Endothelial cell of umbilical vein (primary cell): ENCODE measurements at regions not wholly inside any gene's neighbourhood (a gene's known extent, or its start where the extent isn't known, plus 50 kb on each side); places are given as distances from the start of the nearest gene placed in this dataset.

ENCODE experiments used
- BruUV-seq: library from RNA; stranded (reverse); fragments of 400-500 nt; replicated peaks from 2 replicates; lab custom pipeline; 2021; lab: Mats Ljungman, UMichigan
- CTCF ChIA-PET: fragments of 300-600, 350-600 bp; sonication (Branson Sonifier 250); formaldehyde crosslinking; loops from one replicate; lab custom pipeline; 2021; ENCODE audit warnings: antibody characterized with exemption, inconsistent platforms; lab: Charles Lee
- POLR2A ChIA-PET: fragments of 300-600, 350-600 bp; sonication (Branson Sonifier 250); formaldehyde crosslinking; loops from one replicate; lab custom pipeline; 2021; ENCODE audit warnings: antibody characterized with exemption, inconsistent platforms; lab: Charles Lee
- DNase-seq: peaks from one replicate; pipeline ENCODE4 v3.0.0-alpha.2; 2011; ENCODE audit warnings: low read depth, low spot score
- FAIRE-seq: peaks from 2 replicates; lab custom pipeline; 2011; peaks lifted over from hg19 to GRCh38; lab: Jason Lieb, UNC
- H2AFZ ChIP-seq: 2 replicates; pipeline ENCODE4 v1.6.0; 2012; ENCODE audit warnings: low read depth, low read length, control low read depth, inconsistent platforms
- H3K27ac ChIP-seq: 2 replicates; pipeline ENCODE4 v1.5.1; 2011; ENCODE audit warnings: low read depth, mild to moderate bottlenecking, control low read depth, low read length, moderate library complexity; ENCODE audit not compliant: insufficient read depth
- H3K27me3 ChIP-seq, 2 experiments: 2 replicates each; pipeline versions ENCODE4 v1.6.0 to v1.6.1; 2011; ENCODE audit warnings: low read length in 2 of 2, mixed read lengths in 1 of 2; ENCODE audit not compliant: control insufficient read depth in 2 of 2, insufficient read depth in 2 of 2
- H3K36me3 ChIP-seq, 2 experiments: 2 replicates in 1 of 2; 3 replicates in 1 of 2; pipeline ENCODE4 v1.5.1; 2011; ENCODE audit warnings: low read length in 2 of 2, mild to moderate bottlenecking in 1 of 2, moderate library complexity in 1 of 2; ENCODE audit not compliant: control insufficient read depth in 2 of 2, insufficient read depth in 2 of 2; ENCODE audit errors: extremely low read depth in 1 of 2
- H3K4me1 ChIP-seq: 3 replicates; pipeline ENCODE4 v1.5.1; 2011; ENCODE audit warnings: mild to moderate bottlenecking, low read length; ENCODE audit not compliant: control insufficient read depth, insufficient read depth; ENCODE audit errors: extremely low read depth
- H3K4me2 ChIP-seq: 2 replicates; pipeline ENCODE4 v1.6.1; 2011; ENCODE audit warnings: low read length, control low read depth, mixed read lengths; ENCODE audit not compliant: insufficient read depth
- H3K4me3 ChIP-seq, 3 experiments: fragments of 200-600 bp in 1 of 3; sonication (generic), shearing (Covaris generic) in 1 of 3; replicated peaks in 1 of 3; 2 replicates each; pipeline ENCODE4 v1.5.1; 2011 to 2016; ENCODE audit warnings: control low read depth in 3 of 3, low read length in 3 of 3, mild to moderate bottlenecking in 2 of 3, inconsistent platforms in 1 of 3, low read depth in 1 of 3, moderate library complexity in 1 of 3; ENCODE audit not compliant: insufficient read depth in 1 of 3
- H3K79me2 ChIP-seq: 2 replicates; pipeline ENCODE4 v1.6.0; 2012; ENCODE audit warnings: low read length, inconsistent platforms; ENCODE audit not compliant: control insufficient read depth, insufficient read depth
- H3K9ac ChIP-seq: replicated peaks from 2 replicates; pipeline ENCODE3; 2011; ENCODE audit warnings: low read length, control low read depth; ENCODE audit not compliant: insufficient read depth; ENCODE audit errors: extremely low read depth
- H3K9me1 ChIP-seq: replicated peaks from 3 replicates; pipeline ENCODE4 v1.6.0; 2011; ENCODE audit warnings: mild to moderate bottlenecking, low read length; ENCODE audit not compliant: control insufficient read depth, insufficient read depth; ENCODE audit errors: extremely low read depth
- H3K9me3 ChIP-seq: replicated peaks from 2 replicates; pipeline ENCODE4 v1.5.1; 2012; ENCODE audit warnings: low read length, inconsistent platforms; ENCODE audit not compliant: control insufficient read depth, insufficient read depth
- H4K20me1 ChIP-seq: replicated peaks from 2 replicates; pipeline ENCODE3; 2011; ENCODE audit warnings: mild to moderate bottlenecking, low read length; ENCODE audit not compliant: control insufficient read depth, insufficient read depth; ENCODE audit errors: extremely low read depth
- EZH2 ChIP-seq: IDR thresholded peaks from 2 replicates; pipeline ENCODE4 v1.6.1; 2012; ENCODE audit warnings: borderline replicate concordance, low read depth, mild to moderate bottlenecking, moderate library complexity, low read length, inconsistent platforms; ENCODE audit not compliant: severe bottlenecking
- FOS ChIP-seq: IDR thresholded peaks from 2 replicates; pipeline ENCODE4 v1.6.1; 2011; ENCODE audit warnings: mild to moderate bottlenecking, low read length, moderate library complexity, borderline replicate concordance; ENCODE audit not compliant: insufficient read depth
- GATA2 ChIP-seq: IDR thresholded peaks from 2 replicates; pipeline ENCODE4 v1.7.0; 2011; ENCODE audit warnings: low read depth, mild to moderate bottlenecking, moderate library complexity, mixed read lengths, low read length; ENCODE audit not compliant: insufficient read length, insufficient read depth
- JUN ChIP-seq: IDR thresholded peaks from 2 replicates; pipeline ENCODE4 v1.6.1; 2011; ENCODE audit warnings: borderline replicate concordance, low read depth; ENCODE audit not compliant: insufficient read length, insufficient read depth
- MAX ChIP-seq: IDR thresholded peaks from 2 replicates; pipeline ENCODE4 v1.6.1; 2011; ENCODE audit not compliant: insufficient read depth, insufficient read length
- MYC ChIP-seq: IDR thresholded peaks from one replicate; pipeline ENCODE4 v1.6.1; 2011; ENCODE audit warnings: mild to moderate bottlenecking, low read depth, low read length
- POLR2A ChIP-seq: IDR thresholded peaks from 2 replicates; pipeline ENCODE4 v1.6.1; 2012; ENCODE audit warnings: low read depth, mild to moderate bottlenecking, control low read depth, low read length
- POLR2AphosphoS5 ChIP-seq: IDR thresholded peaks from 2 replicates; pipeline ENCODE4 v1.6.1; 2012; ENCODE audit warnings: low read depth, mild to moderate bottlenecking, control low read depth, low read length, moderate library complexity; ENCODE audit not compliant: insufficient read depth
- dilution Hi-C: fragments of 300-500 bp; cut with MboI; formaldehyde crosslinking; loops from one replicate; pipeline ENCODE4 v1.15.0; 2019; ENCODE audit warnings: low sequenced_read_pairs; ENCODE audit not compliant: extremely low pct_ligation_motif_present
- intact Hi-C: fragments of 100-400 bp; cut with micrococcal nuclease; formaldehyde crosslinking; loops from one replicate; pipeline ENCODE4 v1.10.0; 2022
- TF ChIP-seq, protein P1 (sequence below), 2 donors: IDR thresholded peaks; 1 replicate in 1 of 2; 2 replicates in 1 of 2; pipeline ENCODE4 v1.5.1; 2011; ENCODE audit warnings: low read length in 2 of 2, mild to moderate bottlenecking in 2 of 2, moderate library complexity in 2 of 2, control low read depth in 1 of 2, inconsistent platforms in 1 of 2, low read depth in 1 of 2; ENCODE audit not compliant: insufficient read depth in 1 of 2; ENCODE audit errors: extremely low read depth in 1 of 2

DNA sequence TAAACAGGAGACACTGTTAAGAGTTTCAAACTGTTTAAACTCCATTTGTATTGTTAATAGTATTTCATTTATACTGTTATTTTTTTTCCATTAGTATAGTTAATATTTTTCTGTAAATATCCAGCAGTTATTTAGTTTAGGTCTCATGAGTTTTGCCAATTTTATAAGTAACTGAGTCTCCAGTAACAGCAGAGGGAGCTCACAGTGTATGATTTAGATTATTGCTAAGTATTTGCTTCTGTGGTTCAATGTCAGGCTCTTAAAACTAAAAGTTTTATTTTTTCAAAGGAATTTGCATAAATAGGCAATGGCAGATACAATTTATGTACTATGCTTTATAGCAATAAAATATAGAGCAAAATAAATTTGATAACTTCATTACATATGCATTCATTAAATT, 209.7 kb downstream of the ATXN7L3B start:
- Histone ChIP-seq H3K4me1 (no peaks in the 10 kb centered on the region), H3K27me3 (no peaks in the 10 kb centered on the region), H2AFZ (no peak overlapping the region), H3K27ac (no peak overlapping the region), H3K79me2 (no peaks in the 10 kb centered on the region), H3K9me3 (no peaks in the 10 kb centered on the region), H3K36me3 (no peaks in the 10 kb centered on the region), H3K9ac (no peak overlapping the region), H3K9me1 (no peaks in the 10 kb centered on the region), H3K4me2 (no peak overlapping the region), H4K20me1 (no peaks in the 10 kb centered on the region), H3K4me3 (no peak overlapping the region)
- dilution Hi-C loops: no loop called here
- DNase-seq (no peak), FAIRE-seq (no peak)
- TF ChIP-seq EZH2 (no peak), JUN (no peak), POLR2A (no peak), FOS (no peak), GATA2 (no peak), MAX (no peak), MYC (no peak), POLR2AphosphoS5 (no peak)
- TF ChIP-seq, protein P1, sequence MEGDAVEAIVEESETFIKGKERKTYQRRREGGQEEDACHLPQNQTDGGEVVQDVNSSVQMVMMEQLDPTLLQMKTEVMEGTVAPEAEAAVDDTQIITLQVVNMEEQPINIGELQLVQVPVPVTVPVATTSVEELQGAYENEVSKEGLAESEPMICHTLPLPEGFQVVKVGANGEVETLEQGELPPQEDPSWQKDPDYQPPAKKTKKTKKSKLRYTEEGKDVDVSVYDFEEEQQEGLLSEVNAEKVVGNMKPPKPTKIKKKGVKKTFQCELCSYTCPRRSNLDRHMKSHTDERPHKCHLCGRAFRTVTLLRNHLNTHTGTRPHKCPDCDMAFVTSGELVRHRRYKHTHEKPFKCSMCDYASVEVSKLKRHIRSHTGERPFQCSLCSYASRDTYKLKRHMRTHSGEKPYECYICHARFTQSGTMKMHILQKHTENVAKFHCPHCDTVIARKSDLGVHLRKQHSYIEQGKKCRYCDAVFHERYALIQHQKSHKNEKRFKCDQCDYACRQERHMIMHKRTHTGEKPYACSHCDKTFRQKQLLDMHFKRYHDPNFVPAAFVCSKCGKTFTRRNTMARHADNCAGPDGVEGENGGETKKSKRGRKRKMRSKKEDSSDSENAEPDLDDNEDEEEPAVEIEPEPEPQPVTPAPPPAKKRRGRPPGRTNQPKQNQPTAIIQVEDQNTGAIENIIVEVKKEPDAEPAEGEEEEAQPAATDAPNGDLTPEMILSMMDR (IDR thresholded peaks at IDR 0.05; ENCODE audit: extremely low read depth in 1 of 2, insufficient read depth in 1 of 2, low read depth in 1 of 2, low read length in 2 of 2): no peak
- CTCF ChIA-PET: interaction anchor here (0.7 to 1.2 kb wide), 4 partner anchors 45 to 543 kb away, joined by 3 to 4 read pairs (median 3); no protein-coding TSS in a partner anchor
- POLR2A ChIA-PET: no interaction called here
- no TSS peak for BruUV-seq
- intact Hi-C loops: no loop called here
